ENCODE measurements at regions not wholly inside any gene's neighbourhood (a gene's known extent, or its start where the extent isn't known, plus 50 kb on each side); places are given as distances from the start of the nearest gene placed in this dataset.

GRCh38 chr6:44556046-44556445, 168.5 kb downstream of the CDC5L start:
- H2AFZ ChIP-seq (ENCODE audit: low read length): no peak overlapping the region
- H3K9me3 ChIP-seq (ENCODE audit: control insufficient read depth, low read depth, low read length): no peaks in the 10 kb centered on the region
- H3K79me2 ChIP-seq (ENCODE audit: insufficient read depth, low read length): no peaks in the 10 kb centered on the region
- WGBS (ENCODE audit: extremely low coverage, insufficient read length, low lambda C conversion rate): no CpG with 5 or more reads among the region's 1 CpG
- Mint-ChIP-seq H3K4me3 (no peak overlapping the region), H3K4me1 (peaks cover 13 to 23% of the 10 kb centered on the region in 2 experiments), H3K36me3 (ENCODE audit: insufficient read depth in 1 of 3, low read depth in 3 of 3) (no peaks in the 10 kb centered on the region; a peak in 1 of 7 replicates), H3K9me3 (no peaks in the 10 kb centered on the region), H3K27me3 (ENCODE audit: low read depth) (peaks cover 2% of the 10 kb centered on the region), H3K27ac (no peak overlapping the region)
- no peak overlapping the region for H4K5ac ChIP-seq (ENCODE audit: insufficient read length, low read depth, low read length)
- no peak overlapping the region for H2BK120ac ChIP-seq (ENCODE audit: low read depth, low read length, poor library complexity, severe bottlenecking)
- DNase-seq: no peak
- H3K4me1 ChIP-seq (ENCODE audit: insufficient read depth, low read length): peaks cover 5% of the 10 kb centered on the region; the same call in 1 of the 2 replicates
- H3K4ac ChIP-seq (ENCODE audit: low read depth, low read length): no peak overlapping the region
- H2AK5ac ChIP-seq (ENCODE audit: insufficient read length, low read length): no peak overlapping the region
- H3K79me1 ChIP-seq (ENCODE audit: insufficient read depth, low read depth, low read length, poor library complexity, severe bottlenecking): no peaks in the 10 kb centered on the region
- no peaks in the 10 kb centered on the region for H3K27me3 ChIP-seq (ENCODE audit: insufficient read depth, low read length)
- H3K27ac ChIP-seq (ENCODE audit: insufficient read length, low read depth, low read length): no peak overlapping the region
- H2BK20ac ChIP-seq (ENCODE audit: low read depth, low read length, poor library complexity, severe bottlenecking): no peak overlapping the region
- no peak overlapping the region for H3K23ac ChIP-seq (ENCODE audit: insufficient read length, low read depth, low read length)
- H2BK15ac ChIP-seq (ENCODE audit: low read depth, low read length): no peak overlapping the region
- H2BK5ac ChIP-seq (ENCODE audit: insufficient read length, low read length): no peak overlapping the region
- H4K8ac ChIP-seq (replicated peaks; ENCODE audit: insufficient read length, low read depth, low read length): no peak overlapping the region
- no peak overlapping the region for H3K18ac ChIP-seq (ENCODE audit: insufficient read length, low read depth, low read length)
- H3K4me2 ChIP-seq (ENCODE audit: insufficient read depth, insufficient read length, low read length): no peak overlapping the region
- TF ChIP-seq CTCF (conservative IDR thresholded peaks at IDR 0.05): no peak
- no peaks in the 10 kb centered on the region for H4K20me1 ChIP-seq (ENCODE audit: control insufficient read depth, insufficient read depth, insufficient read length)
- no peak overlapping the region for H2BK12ac ChIP-seq (ENCODE audit: insufficient read length, low read depth, low read length)
- no peak overlapping the region for H3K9ac ChIP-seq (ENCODE audit: extremely low read depth, insufficient read length, low read length)
- no peak overlapping the region for H3T11ph ChIP-seq (ENCODE audit: low read length)
- H4K91ac ChIP-seq (ENCODE audit: insufficient read length, low read depth, low read length): no peak overlapping the region
- H3K56ac ChIP-seq (ENCODE audit: insufficient read length, low read depth, low read length): no peak overlapping the region
- no peak overlapping the region for H3K14ac ChIP-seq (ENCODE audit: insufficient read depth, low read length)
- no peaks in the 10 kb centered on the region for H3K23me2 ChIP-seq (ENCODE audit: insufficient read length, low read depth, low read length, poor library complexity, severe bottlenecking)

All from H9 (cell line).